HK-2 (cell line): ENCODE measurements at regions not wholly inside any gene's neighbourhood (a gene's known extent, or its start where the extent isn't known, plus 50 kb on each side); places are given as distances from the start of the nearest gene placed in this dataset.

Source experiments
- DNase-seq: peaks from one replicate; pipeline ENCODE4 v3.0.0-alpha.2; 2018; ENCODE audit not compliant: unreplicated experiment

DNA sequence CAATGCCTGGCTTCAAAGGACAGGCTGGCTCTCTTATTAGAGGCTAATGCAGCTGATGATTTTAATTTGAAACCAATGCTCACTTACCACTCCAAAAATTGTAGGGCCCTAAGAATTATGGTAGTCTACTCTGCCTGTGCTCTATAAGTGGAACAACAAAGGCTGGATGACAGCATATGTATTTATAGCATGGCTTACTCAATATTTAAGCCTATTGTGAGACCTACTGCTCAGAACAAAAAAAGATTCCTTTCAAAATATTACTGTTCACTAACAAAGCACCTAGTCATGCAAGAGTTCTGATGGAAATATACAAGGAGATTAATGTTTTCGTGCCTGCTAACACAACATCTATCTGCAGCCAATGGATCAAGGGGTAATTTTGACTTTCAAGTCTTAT, 73.8 kb upstream of the DUSP10 start:
- DNase-seq: no peak

DNA sequence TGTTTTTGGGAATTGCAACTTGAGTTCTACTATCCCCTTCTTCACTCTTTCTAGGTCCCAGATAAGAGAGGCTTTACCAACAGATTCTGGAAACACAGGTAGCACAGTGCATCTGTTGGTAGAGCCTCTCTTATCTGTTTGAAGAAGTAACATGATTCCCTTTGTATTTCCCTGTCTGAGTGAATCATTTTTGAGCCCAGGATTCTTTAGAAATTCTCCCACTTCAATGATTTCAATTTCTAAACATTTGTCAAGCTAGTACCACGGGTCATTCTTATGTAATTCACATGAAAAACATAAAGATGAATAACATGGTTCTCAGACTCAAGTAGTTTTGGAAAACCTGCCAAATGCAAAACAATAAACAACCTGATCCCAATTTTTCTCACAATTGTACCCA, 72.0 kb upstream of the DUSP10 start:
- no peak for DNase-seq

DNA sequence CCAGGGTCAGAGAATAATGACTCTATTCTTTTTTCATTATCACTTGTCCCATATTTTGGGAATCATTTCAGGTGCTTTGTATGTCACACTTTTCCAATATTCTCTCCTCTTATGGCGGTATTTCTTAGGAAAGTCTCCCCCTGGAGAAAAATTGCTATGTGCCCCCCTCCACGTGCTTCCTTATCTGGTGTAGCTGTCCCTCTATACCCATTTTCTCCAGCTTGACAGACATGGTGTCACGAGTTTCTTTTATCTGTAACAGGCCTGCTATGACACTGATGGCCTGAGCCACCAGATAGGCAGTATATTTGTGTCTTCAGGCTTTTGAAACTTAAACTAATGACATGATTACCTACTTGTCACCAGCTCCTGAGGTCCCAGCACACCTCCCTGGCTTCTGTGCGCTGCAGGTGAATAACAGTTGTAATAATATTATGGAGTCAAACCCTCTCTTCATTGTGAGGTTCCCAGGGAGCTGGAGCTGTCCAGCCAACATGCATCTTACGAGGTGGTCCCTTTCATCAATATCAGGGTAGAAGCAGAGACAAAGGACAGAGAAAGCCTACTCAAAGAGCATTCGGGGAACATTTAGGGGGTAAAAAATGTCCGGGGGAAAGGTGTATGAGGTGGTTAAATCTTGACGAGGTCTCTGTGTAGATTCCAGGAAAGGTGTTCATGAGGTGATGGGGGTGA, 71.2 kb upstream of the DUSP10 start:
- no peak for DNase-seq

DNA sequence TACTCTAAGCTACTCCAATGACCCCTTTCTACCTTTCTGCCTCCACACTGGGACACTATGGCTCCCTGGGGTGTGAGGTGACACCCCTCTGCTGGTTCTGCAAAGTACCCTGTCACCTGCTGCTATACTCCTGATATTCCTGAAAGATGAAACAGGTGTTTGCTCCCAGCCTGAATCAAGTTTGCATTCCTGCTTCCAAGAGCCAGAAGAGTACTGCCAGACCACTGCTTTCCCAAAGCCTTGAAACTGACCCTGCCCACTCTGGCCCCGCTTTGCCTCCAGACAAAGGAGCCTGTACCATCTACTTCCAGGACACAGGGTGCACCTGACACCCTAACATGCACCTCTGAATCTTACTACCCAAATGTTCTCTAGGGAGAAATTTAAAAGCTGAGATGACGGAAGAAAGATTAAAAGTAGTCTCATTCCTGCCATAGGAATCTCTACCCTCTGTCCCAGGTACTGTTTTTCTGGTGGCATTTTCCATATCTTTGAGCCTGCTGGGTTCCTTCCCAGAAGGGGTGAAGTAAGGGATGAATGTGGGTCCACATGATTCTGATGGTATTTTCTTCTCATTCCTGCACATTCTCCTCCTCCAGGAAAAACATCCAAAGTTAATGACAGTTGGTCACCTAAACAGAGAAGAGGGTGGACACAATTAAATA, 70.3 kb upstream of the DUSP10 start:
- no peak for DNase-seq

DNA sequence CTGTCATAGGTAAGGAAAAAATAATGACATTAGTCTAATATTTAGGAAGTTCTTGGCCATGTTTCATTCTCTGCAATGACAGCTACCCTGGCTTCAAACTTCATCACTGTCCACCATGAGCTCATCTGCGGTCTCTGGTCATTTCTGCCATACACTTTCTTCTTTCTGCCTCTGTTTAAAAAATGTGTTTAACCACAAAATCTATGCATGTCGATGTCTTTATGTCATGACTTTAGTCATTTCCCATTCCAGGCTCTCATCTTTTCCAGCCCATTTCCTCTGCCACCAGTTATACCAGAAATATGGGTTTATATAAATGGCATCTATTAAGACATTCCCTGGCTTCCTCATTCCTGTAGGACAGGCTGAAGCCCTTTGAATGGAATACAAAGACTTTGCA, 68.5 kb upstream of the DUSP10 start:
- no peak for DNase-seq

DNA sequence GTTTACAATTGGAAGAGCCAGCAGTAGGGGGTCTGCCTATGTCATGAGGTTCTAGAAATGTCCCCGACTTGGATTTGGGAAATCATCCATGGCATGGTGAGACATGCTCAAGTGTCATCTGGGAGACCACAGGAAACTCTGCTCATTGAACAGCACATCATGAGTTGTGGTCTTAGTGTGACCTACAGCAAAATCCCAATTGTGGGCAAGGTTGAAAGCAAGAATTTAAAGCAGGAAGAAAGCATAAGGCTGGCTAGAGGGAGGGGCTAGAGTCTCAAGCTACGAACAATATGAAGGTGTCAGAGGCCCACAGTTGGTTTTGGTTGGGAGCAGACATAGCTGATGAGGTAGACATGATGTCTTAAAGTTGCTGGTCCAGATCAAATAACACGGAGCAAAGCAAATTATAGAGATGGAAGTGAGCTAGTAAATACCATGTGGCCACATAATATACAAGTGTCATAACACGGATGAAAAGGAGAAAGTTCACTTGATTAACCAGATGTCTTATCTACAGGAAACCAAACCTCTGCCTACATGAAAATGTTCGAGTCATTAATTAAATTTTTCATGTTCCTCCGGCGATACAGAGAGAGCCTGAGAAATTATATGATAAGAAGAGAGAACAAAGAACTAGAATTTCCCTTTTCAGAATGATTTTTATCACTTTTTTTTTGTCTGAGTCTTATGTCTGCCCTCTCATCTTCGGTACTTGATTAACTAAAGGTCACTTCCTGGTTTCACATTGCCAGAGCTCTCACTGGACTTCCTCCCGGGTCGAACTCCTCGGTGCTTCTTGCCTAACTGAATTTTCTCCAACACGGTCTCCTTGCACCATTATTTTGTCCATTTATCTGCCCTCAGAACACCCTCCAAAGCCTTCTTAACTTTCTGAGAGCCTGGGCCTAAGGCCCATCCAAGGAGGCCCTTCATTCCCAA, 67.5 kb upstream of the DUSP10 start:
- DNase-seq: peak; percentile 28

DNA sequence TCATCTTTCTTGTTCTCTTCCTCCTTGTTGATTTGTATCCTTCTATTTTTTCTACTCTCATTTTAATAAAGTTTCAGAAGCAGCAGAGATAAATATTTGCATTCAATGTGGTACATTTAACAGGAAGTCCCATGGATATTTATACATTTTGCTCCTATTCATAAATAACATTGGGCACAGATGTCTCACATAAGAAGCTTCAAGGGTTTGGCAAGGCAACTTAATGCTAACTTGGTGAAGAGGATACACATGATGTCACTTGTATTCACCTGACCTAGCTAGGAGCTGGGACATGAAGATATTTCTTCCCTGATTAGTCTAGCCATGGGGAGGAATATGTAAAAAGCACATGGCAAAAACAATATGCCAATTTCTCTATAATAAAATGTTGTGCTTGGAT, 65.1 kb upstream of the DUSP10 start:
- DNase-seq: no peak

DNA sequence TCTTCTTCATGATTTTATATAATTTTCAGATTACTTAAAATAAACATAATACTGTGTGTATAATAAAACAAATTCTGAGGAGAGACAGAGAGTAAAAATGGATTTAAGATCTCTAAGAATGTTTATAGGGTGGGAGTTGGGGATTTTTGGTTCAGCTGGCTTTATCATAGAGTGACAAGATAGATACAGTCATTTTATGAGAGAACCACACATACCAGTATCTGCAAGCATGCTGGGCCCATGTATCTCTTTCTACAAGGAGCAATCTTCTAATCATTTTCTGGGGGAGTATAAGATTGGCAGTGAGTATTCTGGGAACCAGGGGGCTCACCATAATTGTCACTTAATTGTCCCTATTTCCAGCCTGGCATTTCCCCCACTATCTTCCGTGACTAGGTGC, 64.3 kb upstream of the DUSP10 start:
- no peak for DNase-seq

DNA sequence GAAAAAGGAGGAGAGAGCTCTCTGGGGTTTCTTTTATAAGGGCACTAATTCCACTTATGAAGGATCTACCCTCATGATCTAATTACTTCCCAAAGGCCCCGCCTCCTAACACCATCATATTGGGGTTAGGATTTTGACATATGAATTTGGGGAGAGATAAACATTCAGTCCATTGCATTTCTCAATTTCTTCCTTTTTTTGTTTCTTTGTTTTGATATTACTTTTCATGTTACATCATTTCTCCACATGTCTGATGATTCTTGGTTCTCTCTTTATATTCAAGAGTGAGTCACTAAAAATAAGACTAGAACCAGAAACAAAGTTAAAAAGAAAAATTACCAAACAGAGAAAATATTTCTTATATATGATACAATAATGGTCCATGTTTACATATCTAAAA, 63.2 kb upstream of the DUSP10 start:
- no peak for DNase-seq

DNA sequence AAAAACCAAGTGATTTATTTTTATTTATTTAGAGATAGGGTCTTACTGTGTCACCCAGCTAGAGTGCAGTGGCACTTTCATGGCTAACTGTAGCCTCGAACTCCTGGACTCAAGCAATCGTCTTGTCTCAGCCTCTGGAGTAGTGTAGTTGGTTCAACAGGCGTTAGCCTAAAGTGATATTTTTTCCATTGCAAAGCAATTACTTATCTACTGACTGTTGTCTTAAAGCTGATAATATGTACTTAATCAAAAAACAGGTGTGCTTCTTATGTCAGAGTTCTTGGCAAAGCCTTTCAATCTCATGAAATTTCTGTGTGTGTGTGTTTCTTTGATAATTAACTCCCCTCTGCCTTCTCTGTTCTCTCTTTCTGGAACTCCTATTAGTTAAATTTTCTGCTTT, 62.4 kb upstream of the DUSP10 start:
- no peak for DNase-seq

DNA sequence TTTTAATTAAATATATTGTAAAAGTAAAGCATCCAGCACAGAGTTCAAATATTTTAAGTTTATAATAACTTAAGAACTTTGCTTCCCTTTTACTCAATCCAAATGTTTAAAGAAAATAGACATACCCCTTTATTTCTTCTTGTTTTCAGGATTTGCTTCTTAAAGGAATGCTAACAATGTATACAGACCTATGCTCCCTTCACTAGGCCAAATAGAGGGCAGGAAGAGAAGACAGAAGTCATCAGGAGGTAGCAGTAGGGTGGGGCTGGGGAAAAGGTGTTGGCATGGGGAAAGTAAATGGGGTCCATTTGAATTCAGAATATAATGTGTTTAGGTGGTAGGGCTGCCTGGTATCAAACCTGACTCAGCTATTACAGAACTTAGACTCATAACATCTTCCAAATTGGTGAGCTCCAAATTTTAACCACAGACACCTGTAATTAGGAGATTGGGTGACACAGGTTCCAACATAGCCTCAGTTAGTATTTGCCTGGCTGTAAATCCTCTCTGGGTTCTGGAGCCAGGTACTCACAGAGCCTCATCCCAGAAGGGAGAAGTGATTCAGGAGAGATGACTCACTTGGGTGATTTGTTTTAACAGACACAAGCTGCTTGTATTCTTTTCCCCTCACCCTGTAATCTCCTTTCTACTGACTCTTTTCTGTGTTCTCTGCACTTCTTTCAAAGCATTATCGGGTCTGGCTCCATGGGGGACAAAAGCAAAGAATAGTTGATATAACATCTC, 60.1 kb upstream of the DUSP10 start:
- peak; percentile 33 for DNase-seq

DNA sequence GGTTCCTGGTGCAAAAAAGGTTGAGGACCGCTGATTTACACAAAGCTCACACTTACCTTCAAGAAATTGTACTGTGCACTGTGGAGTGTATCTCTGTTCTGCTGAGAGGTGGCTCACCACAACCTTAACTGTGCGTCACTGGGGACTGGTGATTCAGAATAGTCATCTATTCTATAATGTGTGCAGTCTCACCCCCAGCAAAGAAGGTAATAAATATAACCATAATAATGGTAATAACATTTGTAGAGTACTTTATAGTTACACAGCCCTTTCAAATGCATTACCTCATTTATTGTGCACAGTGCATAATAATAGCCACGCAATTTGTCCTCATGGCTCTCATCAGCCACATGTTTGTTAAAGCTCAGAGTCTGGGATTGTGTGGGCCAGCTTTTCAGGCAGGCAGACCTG, 59.4 kb upstream of the DUSP10 start:
- DNase-seq: no peak

DNA sequence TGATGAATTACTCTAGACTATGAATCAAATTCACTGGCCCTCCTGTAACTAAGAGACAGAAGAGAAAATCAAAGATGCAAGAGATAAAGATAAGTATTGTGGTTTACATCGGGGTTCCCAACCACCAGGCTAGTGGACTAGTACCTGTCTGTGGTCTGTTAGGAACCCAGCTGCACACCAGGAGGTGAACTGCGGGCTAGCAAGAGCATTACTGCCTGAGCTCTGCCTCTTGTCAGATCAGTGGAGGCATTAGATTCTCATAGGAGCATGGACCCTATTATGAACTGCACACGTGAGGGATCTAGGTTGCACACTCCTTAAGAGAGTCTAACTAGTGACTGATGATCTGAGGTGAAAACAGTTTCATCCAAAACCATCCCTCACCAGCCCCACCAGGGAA, 58.9 kb upstream of the DUSP10 start:
- no peak for DNase-seq

DNA sequence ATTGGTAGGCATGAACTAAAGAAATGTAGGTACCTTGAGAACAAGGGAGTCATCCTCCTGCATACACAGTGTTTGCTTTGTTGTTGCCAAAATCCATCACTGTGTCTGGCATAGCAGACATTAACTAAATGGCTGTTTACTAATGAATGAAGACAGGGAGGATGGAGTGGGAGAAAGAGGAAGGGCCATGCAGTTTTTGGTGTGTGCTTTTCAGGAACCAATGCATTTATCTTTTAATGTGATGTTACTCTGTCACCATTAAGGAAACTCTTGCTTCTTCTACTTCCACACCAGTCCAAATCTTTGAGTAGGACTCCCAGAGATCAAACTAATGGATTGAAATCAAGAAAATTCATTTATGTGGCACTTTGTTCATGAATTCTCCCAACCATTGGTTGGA, 55.6 kb upstream of the DUSP10 start:
- DNase-seq: no peak

DNA sequence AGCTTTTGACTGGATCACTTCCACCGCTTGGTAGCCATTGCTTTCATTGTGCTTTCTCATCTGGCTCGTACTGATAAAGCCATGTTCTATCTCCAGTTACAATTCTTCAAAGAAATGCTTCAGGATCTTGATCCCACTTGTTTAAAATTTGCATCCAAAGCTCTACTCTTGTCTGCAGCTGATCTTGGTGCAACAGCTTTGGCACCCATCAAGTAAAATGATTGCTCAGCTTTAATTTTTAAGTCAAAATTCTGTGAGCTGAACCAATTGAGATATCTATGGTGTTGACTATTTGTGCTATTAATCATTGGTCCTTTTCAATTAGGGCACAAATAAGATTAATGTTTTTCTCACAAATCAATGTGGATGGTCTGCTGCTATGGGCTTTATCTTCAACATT, 54.8 kb upstream of the DUSP10 start:
- no peak for DNase-seq

DNA sequence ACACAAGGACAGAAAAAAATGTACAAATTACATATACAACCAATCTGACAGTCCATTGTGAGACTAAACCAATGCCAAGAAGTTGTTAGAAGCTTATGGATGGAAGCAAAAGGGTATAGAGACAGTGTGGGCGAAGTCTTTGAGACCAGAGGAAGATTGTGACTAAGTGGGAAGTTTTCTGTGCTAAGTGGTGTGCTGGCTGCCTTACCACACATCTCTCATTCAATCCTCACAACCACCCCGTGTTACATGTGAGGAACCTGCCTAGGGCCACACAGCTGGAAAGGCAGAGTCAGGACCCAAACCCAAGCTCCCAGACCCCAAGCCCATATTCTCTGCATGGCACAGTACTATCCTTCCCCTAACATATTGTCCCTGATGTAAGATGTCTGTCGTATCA, 53.5 kb upstream of the DUSP10 start:
- DNase-seq: no peak

DNA sequence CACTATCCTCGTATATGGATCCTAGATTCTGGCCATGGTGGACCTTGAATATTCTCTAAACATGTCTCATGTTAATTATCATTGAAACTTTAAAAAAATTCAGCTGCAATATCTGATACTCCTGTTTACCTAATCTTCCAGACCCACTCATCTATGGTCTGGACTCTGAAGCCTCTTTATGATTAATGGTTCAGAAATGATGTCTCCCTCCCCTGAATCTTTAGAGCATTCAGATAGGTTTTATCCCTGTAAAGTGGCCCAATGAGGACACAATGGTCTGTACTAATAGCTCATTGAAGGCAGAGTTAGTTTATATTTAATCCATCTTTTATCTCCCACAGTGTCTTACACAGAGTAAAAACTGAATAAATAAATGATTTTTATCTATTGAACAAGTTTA, 53.0 kb upstream of the DUSP10 start:
- DNase-seq: no peak

DNA sequence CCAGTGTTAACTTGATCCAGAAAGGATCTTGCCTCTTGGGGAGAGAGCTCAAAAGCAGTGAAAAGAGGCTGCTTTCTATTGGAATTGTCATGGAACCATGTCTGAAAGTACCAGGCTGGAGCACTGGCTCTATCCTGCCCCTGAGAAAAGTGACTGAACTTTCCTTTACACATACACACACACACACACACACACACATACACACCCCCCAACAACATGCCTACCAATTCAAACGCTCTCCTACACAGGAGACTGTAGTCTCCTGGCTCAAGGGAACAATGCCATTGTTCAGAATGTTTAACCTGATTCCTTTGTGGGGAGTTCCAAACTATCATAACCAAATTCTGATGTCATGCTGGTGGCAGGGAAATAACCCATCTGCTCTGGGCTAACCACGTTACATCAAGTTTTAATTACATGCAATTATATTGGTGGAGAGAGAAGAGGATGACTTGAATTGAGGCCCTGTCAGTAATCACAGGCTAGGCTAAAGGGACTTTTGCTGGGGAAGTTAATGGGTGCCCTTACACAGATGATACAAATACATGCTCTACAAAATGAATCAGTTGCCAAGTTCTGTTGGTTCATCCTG, 52.3 kb upstream of the DUSP10 start:
- peak; percentile 38 for DNase-seq

DNA sequence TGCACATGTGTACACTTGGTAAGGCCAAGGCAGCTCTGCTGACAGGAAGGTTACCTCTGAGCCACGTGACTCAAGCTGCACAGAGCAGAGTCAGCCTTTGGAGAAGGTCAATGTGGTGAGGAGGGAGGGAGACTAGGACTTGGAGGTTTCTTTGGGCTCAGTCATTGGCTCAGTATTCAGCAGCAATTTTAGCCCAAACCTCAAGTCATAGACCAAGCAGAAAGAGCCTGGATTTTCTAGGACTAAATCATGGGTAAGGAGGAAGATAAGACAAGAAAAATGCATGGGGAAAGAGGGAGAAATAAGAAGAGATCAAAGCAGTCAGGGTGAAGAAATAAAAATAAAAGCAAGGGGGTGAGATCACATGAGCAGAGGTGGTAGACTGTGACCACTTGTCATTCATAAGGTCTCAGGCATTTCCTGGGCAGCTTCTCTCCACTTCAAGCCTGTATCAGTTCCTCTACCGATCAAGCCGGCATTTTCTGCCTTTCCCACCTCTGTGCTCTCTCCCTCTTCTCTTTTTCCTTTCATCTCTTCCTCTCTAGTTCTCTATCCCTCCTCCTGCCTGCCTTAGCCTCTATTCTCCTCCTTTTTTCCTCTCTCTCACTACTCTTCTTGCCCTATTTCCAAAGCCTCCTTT, 51.7 kb upstream of the DUSP10 start:
- DNase-seq: peak; percentile 56

DNA sequence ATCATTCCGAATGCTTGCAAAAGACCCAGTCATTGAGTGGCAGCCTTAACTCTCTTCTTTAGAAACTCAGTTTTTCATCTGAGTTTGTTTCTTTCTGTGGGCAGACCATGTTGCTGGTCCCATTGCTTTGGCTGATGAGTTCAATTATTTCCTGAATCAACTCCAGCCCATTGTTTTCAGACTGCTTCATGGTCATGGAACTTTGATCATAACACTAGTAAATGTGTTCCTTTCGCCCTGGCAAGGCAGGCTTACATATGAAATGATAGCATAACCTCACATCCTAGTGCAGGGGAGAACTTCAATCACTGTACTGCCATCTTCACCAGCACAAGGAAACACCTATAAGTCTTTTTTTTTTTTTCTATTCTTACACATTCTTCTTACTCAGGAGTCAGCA, 50.0 kb upstream of the DUSP10 start:
- DNase-seq: no peak
